GM12878 (cell line): ENCODE measurements at regions not wholly inside any gene's neighbourhood (a gene's known extent, or its start where the extent isn't known, plus 50 kb on each side); places are given as distances from the start of the nearest gene placed in this dataset.

Experiments used
- ATAC-seq: fragments of 200-7000 bp; cut with Tn5 transposase; 3 replicates; pipeline ENCODE4 v1.9.1; 2020; ENCODE audit warnings: mild to moderate bottlenecking, moderate library complexity
- BruUV-seq: library from RNA; stranded (reverse); fragments of 400-500 nt; replicated peaks from 2 replicates; lab custom pipeline; 2021; lab: Mats Ljungman, UMichigan
- CTCF ChIA-PET: fragments of 300-600 bp; sonication (Branson Sonifier 250); formaldehyde crosslinking; extraction: SDS; loops from one replicate; lab custom pipeline; 2021; ENCODE audit warnings: inconsistent platforms; lab: Yijun Ruan, JAX
- POLR2A ChIA-PET: fragments of 350-600 bp; formaldehyde crosslinking; extraction: SDS; loops from one replicate; lab custom pipeline; 2021; ENCODE audit warnings: inconsistent platforms; lab: Charles Lee
- RAD21 ChIA-PET: fragments of 300-600 bp; sonication (Branson Sonifier 250); formaldehyde crosslinking; loops from one replicate; lab custom pipeline; 2023; ENCODE audit warnings: antibody characterized with exemption; ENCODE audit not compliant: unreplicated experiment; lab: Charles Lee
- SMC1A ChIA-PET: fragments of 300-600 bp; sonication (Branson Sonifier 250); formaldehyde crosslinking; loops from one replicate; lab custom pipeline; 2023; ENCODE audit not compliant: unreplicated experiment, uncharacterized antibody; lab: Charles Lee
- DNase-seq: peaks from one replicate; pipeline ENCODE4 v3.0.0-alpha.2; 2011; ENCODE audit warnings: low read depth, low spot score
- FAIRE-seq: peaks from 3 replicates; lab custom pipeline; 2011; peaks lifted over from hg19 to GRCh38; lab: Jason Lieb, UNC
- H2AFZ ChIP-seq: 2 replicates; pipeline ENCODE4 v1.6.0; 2011; ENCODE audit warnings: low read depth, low read length, control low read depth; ENCODE audit not compliant: control insufficient read depth
- H3K27ac ChIP-seq: 2 replicates; pipeline ENCODE4 v1.5.1; 2011; ENCODE audit warnings: control low read depth; ENCODE audit not compliant: control insufficient read depth, insufficient read depth
- H3K27me3 ChIP-seq, 2 experiments: replicated peaks in 1 of 2; 2 replicates each; pipeline versions ENCODE4 v1.6.0 to v1.6.1; 2011; ENCODE audit warnings: low read length in 1 of 2; ENCODE audit not compliant: control insufficient read depth in 2 of 2, insufficient read depth in 2 of 2
- H3K36me3 ChIP-seq, 2 experiments: 2 replicates each; pipeline ENCODE4 v1.5.1; 2011; ENCODE audit warnings: low read length in 1 of 2; ENCODE audit not compliant: control insufficient read depth in 2 of 2, insufficient read depth in 2 of 2
- H3K4me1 ChIP-seq: 2 replicates; pipeline ENCODE4 v1.6.1; 2011; ENCODE audit warnings: mild to moderate bottlenecking, low read length, moderate library complexity, mixed read lengths; ENCODE audit not compliant: control insufficient read depth, insufficient read depth
- H3K4me2 ChIP-seq: 2 replicates; pipeline ENCODE4 v1.6.0; 2011; ENCODE audit warnings: control low read depth; ENCODE audit not compliant: control insufficient read depth, insufficient read depth
- H3K4me3 ChIP-seq: fragments of 200-600 bp; sonication (generic); 2 replicates; pipeline ENCODE4 v1.5.1; 2016
- H3K79me2 ChIP-seq: 2 replicates; pipeline ENCODE4 v1.6.0; 2011; ENCODE audit warnings: low read length; ENCODE audit not compliant: control insufficient read depth, insufficient read depth
- H3K9ac ChIP-seq: 2 replicates; pipeline ENCODE4 v1.8.0; 2011; ENCODE audit warnings: low read length, control low read depth, mixed read lengths; ENCODE audit not compliant: control insufficient read depth, insufficient read depth
- H3K9me3 ChIP-seq: replicated peaks from 3 replicates; pipeline ENCODE4 v1.5.1; 2011; ENCODE audit warnings: mild to moderate bottlenecking, low read length; ENCODE audit not compliant: control insufficient read depth, insufficient read depth
- H4K20me1 ChIP-seq: 2 replicates; pipeline ENCODE4 v1.6.0; 2011; ENCODE audit not compliant: control insufficient read depth, insufficient read depth
- ASH2L ChIP-seq: fragments of 300-600, 200-600 bp; sonication (generic); IDR thresholded peaks from 2 replicates; pipeline ENCODE4 v1.6.1; 2017; ENCODE audit warnings: low read depth, mild to moderate bottlenecking, borderline replicate concordance
- BCLAF1 ChIP-seq: fragments of 450-650 bp; IDR thresholded peaks from 2 replicates; pipeline ENCODE4 v1.6.1; 2017; ENCODE audit warnings: antibody characterized with exemption, mild to moderate bottlenecking, moderate library complexity
- DPF2 ChIP-seq: fragments of 450-650 bp; IDR thresholded peaks from 2 replicates; pipeline ENCODE4 v1.6.1; 2017; ENCODE audit warnings: mild to moderate bottlenecking
- FOXM1 ChIP-seq: IDR thresholded peaks from 2 replicates; pipeline ENCODE4 v1.6.1; 2012; ENCODE audit warnings: low read depth, mild to moderate bottlenecking, inconsistent platforms, low read length, moderate library complexity
- HDGF ChIP-seq: fragments of 450-650 bp; IDR thresholded peaks from 2 replicates; pipeline ENCODE4 v1.6.1; 2016; ENCODE audit warnings: antibody characterized with exemption
- IKZF1 ChIP-seq: fragments of 450-650 bp; conservative IDR thresholded peaks from 2 replicates; pipeline ENCODE4 v1.6.1; 2017; ENCODE audit warnings: antibody characterized with exemption, mild to moderate bottlenecking
- KAT2A ChIP-seq: conservative IDR thresholded peaks from 2 replicates; pipeline ENCODE4 v1.6.1; 2011; ENCODE audit warnings: low read depth, low read length; ENCODE audit not compliant: control insufficient read depth
- MEF2A ChIP-seq: IDR thresholded peaks from 2 replicates; pipeline ENCODE4 v1.6.1; 2011; ENCODE audit warnings: low read depth, mild to moderate bottlenecking, low read length, moderate library complexity; ENCODE audit not compliant: insufficient read depth
- MTA2 ChIP-seq: fragments of 450-650 bp; IDR thresholded peaks from 2 replicates; pipeline ENCODE4 v1.6.1; 2016; ENCODE audit warnings: low read depth, mild to moderate bottlenecking, moderate library complexity
- NFXL1 ChIP-seq: fragments of 450-650 bp; IDR thresholded peaks from 2 replicates; pipeline ENCODE4 v1.6.1; 2017; ENCODE audit warnings: antibody characterized with exemption, mild to moderate bottlenecking, borderline replicate concordance
- PAX8 ChIP-seq: fragments of 450-650 bp; IDR thresholded peaks from 2 replicates; pipeline ENCODE4 v1.6.1; 2017; ENCODE audit warnings: mild to moderate bottlenecking, moderate library complexity
- PML ChIP-seq: IDR thresholded peaks from 2 replicates; pipeline ENCODE4 v1.6.1; 2012; ENCODE audit warnings: low read length, inconsistent platforms
- RAD21 ChIP-seq: IDR thresholded peaks from 2 replicates; pipeline ENCODE4 v1.6.1; 2011; ENCODE audit warnings: mild to moderate bottlenecking, low read depth, low read length, moderate library complexity; ENCODE audit not compliant: insufficient read depth
- RB1 ChIP-seq: fragments of 450-650 bp; formaldehyde crosslinking; IDR thresholded peaks from 2 replicates; pipeline ENCODE4 v1.6.1; 2017; ENCODE audit warnings: mild to moderate bottlenecking, borderline replicate concordance
- RCOR1 ChIP-seq: conservative IDR thresholded peaks from 2 replicates; pipeline ENCODE4 v1.6.1; 2012; ENCODE audit warnings: low read depth, low read length, improper control_type of control experiment
- SRF ChIP-seq, 2 experiments: IDR thresholded peaks; 2 replicates each; pipeline ENCODE4 v1.6.1; 2011; ENCODE audit warnings: low read depth in 2 of 2, low read length in 2 of 2, mild to moderate bottlenecking in 1 of 2, moderate library complexity in 1 of 2
- SUPT20H ChIP-seq: IDR thresholded peaks from 2 replicates; pipeline ENCODE4 v1.6.1; 2011; ENCODE audit warnings: low read depth, mild to moderate bottlenecking, low read length, moderate library complexity, borderline replicate concordance; ENCODE audit not compliant: control insufficient read depth
- WGBS: methylation state at CpG from one replicate; pipeline ENCODE4 v1.1.6; 2016; ENCODE audit warnings: low lambda C conversion rate; ENCODE audit not compliant: insufficient replicate concordance, insufficient coverage; ENCODE audit errors: missing lambda C conversion rate; 5-methylcytosine and 5-hydroxymethylcytosine counted together
- in situ Hi-C: fragments of 300-500 bp; cut with MboI; formaldehyde crosslinking; loops from 9 replicates; pipeline ENCODE4 v1.14.3; 2018; ENCODE audit warnings: mixed read lengths
- intact Hi-C: fragments of 100-400 bp; cut with micrococcal nuclease; formaldehyde crosslinking; loops from one replicate; pipeline ENCODE4 v1.14.2; 2022; ENCODE audit not compliant: unreplicated experiment
- TF ChIP-seq, protein P1 (sequence below): IDR thresholded peaks from 2 replicates; pipeline ENCODE4 v1.6.1; 2012; ENCODE audit warnings: mild to moderate bottlenecking, low read depth, low read length

GRCh38 chr9:135309763-135310125, 169.8 kb upstream of the PPP1R26 start:
- Histone ChIP-seq H3K27ac (no peak overlapping the region), H3K36me3 (no peaks in the 10 kb centered on the region), H3K79me2 (no peaks in the 10 kb centered on the region), H3K9me3 (no peaks in the 10 kb centered on the region), H2AFZ (no peak overlapping the region), H3K9ac (no peak overlapping the region), H4K20me1 (no peaks in the 10 kb centered on the region), H3K4me3 (no peak overlapping the region), H3K4me2 (no peak overlapping the region), H3K27me3 (no peaks in the 10 kb centered on the region; a peak in 1 of 4 replicates), H3K4me1 (no peaks in the 10 kb centered on the region)
- no peak for TF ChIP-seq PAX8
- no peak for TF ChIP-seq RB1
- no peak for TF ChIP-seq DPF2
- TF ChIP-seq SUPT20H = no peak
- TF ChIP-seq NFXL1 = no peak
- no peak for TF ChIP-seq PML
- TF ChIP-seq RAD21 = no peak
- no peak for TF ChIP-seq IKZF1
- TF ChIP-seq, protein P1, sequence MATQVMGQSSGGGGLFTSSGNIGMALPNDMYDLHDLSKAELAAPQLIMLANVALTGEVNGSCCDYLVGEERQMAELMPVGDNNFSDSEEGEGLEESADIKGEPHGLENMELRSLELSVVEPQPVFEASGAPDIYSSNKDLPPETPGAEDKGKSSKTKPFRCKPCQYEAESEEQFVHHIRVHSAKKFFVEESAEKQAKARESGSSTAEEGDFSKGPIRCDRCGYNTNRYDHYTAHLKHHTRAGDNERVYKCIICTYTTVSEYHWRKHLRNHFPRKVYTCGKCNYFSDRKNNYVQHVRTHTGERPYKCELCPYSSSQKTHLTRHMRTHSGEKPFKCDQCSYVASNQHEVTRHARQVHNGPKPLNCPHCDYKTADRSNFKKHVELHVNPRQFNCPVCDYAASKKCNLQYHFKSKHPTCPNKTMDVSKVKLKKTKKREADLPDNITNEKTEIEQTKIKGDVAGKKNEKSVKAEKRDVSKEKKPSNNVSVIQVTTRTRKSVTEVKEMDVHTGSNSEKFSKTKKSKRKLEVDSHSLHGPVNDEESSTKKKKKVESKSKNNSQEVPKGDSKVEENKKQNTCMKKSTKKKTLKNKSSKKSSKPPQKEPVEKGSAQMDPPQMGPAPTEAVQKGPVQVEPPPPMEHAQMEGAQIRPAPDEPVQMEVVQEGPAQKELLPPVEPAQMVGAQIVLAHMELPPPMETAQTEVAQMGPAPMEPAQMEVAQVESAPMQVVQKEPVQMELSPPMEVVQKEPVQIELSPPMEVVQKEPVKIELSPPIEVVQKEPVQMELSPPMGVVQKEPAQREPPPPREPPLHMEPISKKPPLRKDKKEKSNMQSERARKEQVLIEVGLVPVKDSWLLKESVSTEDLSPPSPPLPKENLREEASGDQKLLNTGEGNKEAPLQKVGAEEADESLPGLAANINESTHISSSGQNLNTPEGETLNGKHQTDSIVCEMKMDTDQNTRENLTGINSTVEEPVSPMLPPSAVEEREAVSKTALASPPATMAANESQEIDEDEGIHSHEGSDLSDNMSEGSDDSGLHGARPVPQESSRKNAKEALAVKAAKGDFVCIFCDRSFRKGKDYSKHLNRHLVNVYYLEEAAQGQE = no peak
- no peak for TF ChIP-seq BCLAF1
- TF ChIP-seq SRF (IDR thresholded peaks at IDR 0.05; ENCODE audit: low read depth in 2 of 2, low read length in 2 of 2) = no peak
- no peak for TF ChIP-seq FOXM1
- TF ChIP-seq RCOR1 = no peak
- no peak for TF ChIP-seq KAT2A
- no peak for TF ChIP-seq HDGF
- TF ChIP-seq ASH2L = no peak
- TF ChIP-seq MTA2 = no peak
- no peak for TF ChIP-seq MEF2A
- DNase-seq = no peak
- POLR2A ChIA-PET = no interaction called here
- WGBS = 55% methylated on average over 10 of the region's 11 CpGs
- in situ Hi-C loops (no loop called here), intact Hi-C loops (no loop called here)
- no peak for FAIRE-seq
- BruUV-seq = no TSS peak
- SMC1A ChIA-PET = no interaction called here
- CTCF ChIA-PET = no interaction called here
- RAD21 ChIA-PET = no interaction called here
- ATAC-seq = no peak
